RWPE2 (cell line): ENCODE measurements at regions not wholly inside any gene's neighbourhood (a gene's known extent, or its start where the extent isn't known, plus 50 kb on each side); places are given as distances from the start of the nearest gene placed in this dataset.
A peak's percentile ranks its signal among the peaks of the same experiment; 100 is the strongest.

Experiments
- ATAC-seq: fragments of 200-7000 bp; cut with Tn5 transposase; 3 replicates; pipeline ENCODE4 v1.9.1; 2021; ENCODE audit warnings: low read depth
- DNase-seq: peaks from one replicate; pipeline ENCODE4 v3.0.0-alpha.2; 2020; ENCODE audit warnings: low spot score
- H3K27ac ChIP-seq: fragments of 450-650 bp; 2 replicates; pipeline ENCODE4 v1.5.1; 2017; ENCODE audit warnings: mild to moderate bottlenecking; ENCODE audit not compliant: poor library complexity, severe bottlenecking
- H3K27me3 ChIP-seq: fragments of 250-450 bp; sonication (Bioruptor Pico); 2 replicates; pipeline ENCODE4 v1.5.1; 2021; ENCODE audit warnings: mild to moderate bottlenecking, moderate library complexity; ENCODE audit not compliant: insufficient read depth, poor library complexity, severe bottlenecking
- H3K36me3 ChIP-seq: fragments of 250-450 bp; sonication (Bioruptor Pico); 2 replicates; pipeline ENCODE4 v1.5.1; 2020; ENCODE audit warnings: low read depth, mild to moderate bottlenecking, moderate library complexity
- H3K4me1 ChIP-seq: fragments of 250-450 bp; sonication (Bioruptor Pico); 2 replicates; pipeline ENCODE4 v1.5.1; 2021; ENCODE audit warnings: mild to moderate bottlenecking, moderate library complexity; ENCODE audit not compliant: insufficient read depth, poor library complexity, severe bottlenecking
- H3K4me3 ChIP-seq: fragments of 250-450 bp; sonication (Bioruptor Pico); 2 replicates; pipeline ENCODE4 v1.5.1; 2021; ENCODE audit warnings: mild to moderate bottlenecking, moderate library complexity; ENCODE audit not compliant: severe bottlenecking
- H3K9me3 ChIP-seq: fragments of 250-450 bp; sonication (Bioruptor Pico); 2 replicates; pipeline ENCODE4 v1.5.1; 2021; ENCODE audit warnings: mild to moderate bottlenecking, moderate library complexity; ENCODE audit not compliant: severe bottlenecking
- CTCF ChIP-seq: fragments of 450-650 bp; IDR thresholded peaks from one replicate; pipeline ENCODE4 v1.5.1; 2017; ENCODE audit warnings: mild to moderate bottlenecking, moderate library complexity; ENCODE audit not compliant: poor library complexity, severe bottlenecking

GRCh38 chr22:27462190-27462589 lies 339.4 kb downstream of the MN1 start:
- Histone ChIP-seq H3K27me3 (no peaks in the 10 kb centered on the region), H3K4me1 (peaks cover 23% of the 10 kb centered on the region), H3K27ac (peak overlapping the region; percentile 100), H3K36me3 (no peaks in the 10 kb centered on the region), H3K9me3 (no peaks in the 10 kb centered on the region), H3K4me3 (no peak overlapping the region)
- ATAC-seq (no peak), DNase-seq (no peak)
- no peak for TF ChIP-seq CTCF

- no peak for DNase-seq
- no peak for ATAC-seq
- Histone ChIP-seq H3K27ac (no peak overlapping the region), H3K9me3 (no peaks in the 10 kb centered on the region), H3K27me3 (no peaks in the 10 kb centered on the region), H3K4me3 (no peak overlapping the region), H3K36me3 (no peaks in the 10 kb centered on the region), H3K4me1 (peaks cover 13% of the 10 kb centered on the region)
- TF ChIP-seq CTCF = no peak
Observed at GRCh38 chr22:27463121-27463660, 338.4 kb downstream of the MN1 start.

DNA sequence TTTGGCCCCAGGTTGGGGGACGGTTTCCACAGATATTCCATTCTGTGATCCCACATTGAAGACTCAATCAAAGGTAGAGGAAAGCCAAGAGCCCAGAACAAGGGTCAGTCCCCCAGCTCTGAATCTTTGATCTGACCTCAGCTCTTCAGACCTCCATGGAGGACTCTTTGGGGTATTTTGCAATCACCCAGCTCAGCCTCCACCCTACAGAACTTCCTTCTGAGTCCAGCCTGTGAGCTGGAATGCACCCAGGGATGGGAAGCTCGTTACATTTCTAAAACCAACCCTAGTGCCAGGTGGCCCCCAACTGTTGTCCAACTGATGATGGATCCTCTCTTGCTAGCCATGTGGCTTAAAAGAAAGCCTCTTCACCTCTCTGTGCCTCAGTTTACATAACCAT lies 335.3 kb downstream of the MN1 start:
- no peak for TF ChIP-seq CTCF
- no peaks in the 10 kb centered on the region for H3K36me3 ChIP-seq
- no peak for ATAC-seq
- H3K4me3 ChIP-seq = no peak overlapping the region
- H3K27ac ChIP-seq = no peak overlapping the region
- no peaks in the 10 kb centered on the region for H3K27me3 ChIP-seq
- no peak for DNase-seq
- peaks cover 8% of the 10 kb centered on the region for H3K4me1 ChIP-seq
- H3K9me3 ChIP-seq = no peaks in the 10 kb centered on the region

GRCh38 chr22:27466778-27467438 lies 334.6 kb downstream of the MN1 start:
- H3K27me3 ChIP-seq = no peaks in the 10 kb centered on the region
- no peak for TF ChIP-seq CTCF
- no peaks in the 10 kb centered on the region for H3K9me3 ChIP-seq
- DNase-seq (no peak), ATAC-seq (no peak)
- H3K4me3 ChIP-seq = no peak overlapping the region
- no peak overlapping the region for H3K27ac ChIP-seq
- H3K4me1 ChIP-seq = peaks cover 1% of the 10 kb centered on the region
- no peaks in the 10 kb centered on the region for H3K36me3 ChIP-seq

- no peak for TF ChIP-seq CTCF
- Histone ChIP-seq H3K4me3 (no peak overlapping the region), H3K4me1 (no peaks in the 10 kb centered on the region), H3K36me3 (no peaks in the 10 kb centered on the region), H3K27ac (no peak overlapping the region), H3K9me3 (no peaks in the 10 kb centered on the region), H3K27me3 (no peaks in the 10 kb centered on the region)
- no peak for ATAC-seq
- no peak for DNase-seq
Observed at GRCh38 chr22:27467711-27468110, 333.8 kb downstream of the MN1 start.
